ENCODE measurements at regions not wholly inside any gene's neighbourhood (a gene's known extent, or its start where the extent isn't known, plus 50 kb on each side); places are given as distances from the start of the nearest gene placed in this dataset.
A peak's percentile ranks its signal among the peaks of the same experiment; 100 is the strongest.

- no peak for DNase-seq
- Histone ChIP-seq H3K79me2 (ENCODE audit: low read length) (no peaks in the 10 kb centered on the region), H3K9me3 (ENCODE audit: low read length) (no peaks in the 10 kb centered on the region), H3K36me3 (ENCODE audit: insufficient read depth, low read length) (no peaks in the 10 kb centered on the region), H3K27ac (ENCODE audit: low read length) (no peak overlapping the region), H3K27me3 (ENCODE audit: low read length) (no peaks in the 10 kb centered on the region), H4K20me1 (ENCODE audit: insufficient read depth, low read depth, low read length) (no peaks in the 10 kb centered on the region), H2AFZ (ENCODE audit: low read length) (no peak overlapping the region), H3K4me1 (ENCODE audit: low read length) (no peaks in the 10 kb centered on the region), H3K9me2 (replicated peaks; ENCODE audit: insufficient read depth, low read length) (no peaks in the 10 kb centered on the region), H3K4me3 (ENCODE audit: low read length) (no peak overlapping the region), H3K4me2 (ENCODE audit: low read depth, low read length, poor library complexity, severe bottlenecking) (no peak overlapping the region), H3K9ac (ENCODE audit: low read length) (no peak overlapping the region)
Observed at GRCh38 chr1:232722626-232723025, 82.6 kb upstream of the MAP10 start.

- Histone ChIP-seq H3K9ac (ENCODE audit: low read length) (no peak overlapping the region), H3K4me1 (ENCODE audit: low read length) (no peaks in the 10 kb centered on the region), H3K27ac (ENCODE audit: low read length) (no peak overlapping the region), H2AFZ (ENCODE audit: low read length) (no peak overlapping the region), H3K9me3 (ENCODE audit: low read length) (no peaks in the 10 kb centered on the region), H3K27me3 (ENCODE audit: low read length) (no peaks in the 10 kb centered on the region), H4K20me1 (ENCODE audit: insufficient read depth, low read depth, low read length) (no peaks in the 10 kb centered on the region), H3K9me2 (replicated peaks; ENCODE audit: insufficient read depth, low read length) (no peaks in the 10 kb centered on the region), H3K79me2 (ENCODE audit: low read length) (no peaks in the 10 kb centered on the region), H3K36me3 (ENCODE audit: insufficient read depth, low read length) (no peaks in the 10 kb centered on the region), H3K4me2 (ENCODE audit: low read depth, low read length, poor library complexity, severe bottlenecking) (no peak overlapping the region), H3K4me3 (ENCODE audit: low read length) (no peak overlapping the region)
- peak; percentile 47 for DNase-seq
Observed at GRCh38 chr1:232725305-232726047, 79.7 kb upstream of the MAP10 start.

- Histone ChIP-seq H2AFZ (ENCODE audit: low read length) (no peak overlapping the region), H3K9me2 (replicated peaks; ENCODE audit: insufficient read depth, low read length) (no peaks in the 10 kb centered on the region), H4K20me1 (ENCODE audit: insufficient read depth, low read depth, low read length) (no peaks in the 10 kb centered on the region), H3K9me3 (ENCODE audit: low read length) (no peaks in the 10 kb centered on the region), H3K27me3 (ENCODE audit: low read length) (no peaks in the 10 kb centered on the region), H3K4me2 (ENCODE audit: low read depth, low read length, poor library complexity, severe bottlenecking) (no peak overlapping the region), H3K9ac (ENCODE audit: low read length) (no peak overlapping the region), H3K36me3 (ENCODE audit: insufficient read depth, low read length) (no peaks in the 10 kb centered on the region), H3K27ac (ENCODE audit: low read length) (no peak overlapping the region), H3K4me1 (ENCODE audit: low read length) (no peaks in the 10 kb centered on the region), H3K79me2 (ENCODE audit: low read length) (no peaks in the 10 kb centered on the region), H3K4me3 (ENCODE audit: low read length) (no peak overlapping the region)
- no peak for DNase-seq
Observed at GRCh38 chr1:232726048-232726779, 79.0 kb upstream of the MAP10 start.

GRCh38 chr1:232728507-232729263 lies 76.5 kb upstream of the MAP10 start:
- H3K4me2 ChIP-seq (ENCODE audit: low read depth, low read length, poor library complexity, severe bottlenecking): no peak overlapping the region
- H3K4me1 ChIP-seq (ENCODE audit: low read length): no peaks in the 10 kb centered on the region
- H3K27me3 ChIP-seq (ENCODE audit: low read length): no peaks in the 10 kb centered on the region
- no peak overlapping the region for H3K9ac ChIP-seq (ENCODE audit: low read length)
- H3K9me2 ChIP-seq (replicated peaks; ENCODE audit: insufficient read depth, low read length): no peaks in the 10 kb centered on the region
- H3K4me3 ChIP-seq (ENCODE audit: low read length): no peak overlapping the region
- H3K79me2 ChIP-seq (ENCODE audit: low read length): no peaks in the 10 kb centered on the region
- DNase-seq: no peak
- H2AFZ ChIP-seq (ENCODE audit: low read length): no peak overlapping the region
- H3K27ac ChIP-seq (ENCODE audit: low read length): no peak overlapping the region
- no peaks in the 10 kb centered on the region for H4K20me1 ChIP-seq (ENCODE audit: insufficient read depth, low read depth, low read length)
- no peaks in the 10 kb centered on the region for H3K9me3 ChIP-seq (ENCODE audit: low read length)
- no peaks in the 10 kb centered on the region for H3K36me3 ChIP-seq (ENCODE audit: insufficient read depth, low read length)

- Histone ChIP-seq H3K9me3 (ENCODE audit: low read length) (no peaks in the 10 kb centered on the region), H2AFZ (ENCODE audit: low read length) (no peak overlapping the region)
Observed at GRCh38 chr1:232732344-232732910, 72.8 kb upstream of the MAP10 start.

GRCh38 chr1:232737917-232738316 lies 67.3 kb upstream of the MAP10 start:
- no peak overlapping the region for H3K27ac ChIP-seq (ENCODE audit: low read length)
- no peaks in the 10 kb centered on the region for H3K9me2 ChIP-seq (replicated peaks; ENCODE audit: insufficient read depth, low read length)
- no peak overlapping the region for H3K4me2 ChIP-seq (ENCODE audit: low read depth, low read length, poor library complexity, severe bottlenecking)
- no peak overlapping the region for H2AFZ ChIP-seq (ENCODE audit: low read length)
- no peaks in the 10 kb centered on the region for H3K4me1 ChIP-seq (ENCODE audit: low read length)
- H3K36me3 ChIP-seq (ENCODE audit: insufficient read depth, low read length): no peaks in the 10 kb centered on the region
- DNase-seq: no peak
- H3K79me2 ChIP-seq (ENCODE audit: low read length): no peaks in the 10 kb centered on the region
- H3K9me3 ChIP-seq (ENCODE audit: low read length): no peaks in the 10 kb centered on the region
- H3K9ac ChIP-seq (ENCODE audit: low read length): no peak overlapping the region
- H4K20me1 ChIP-seq (ENCODE audit: insufficient read depth, low read depth, low read length): no peaks in the 10 kb centered on the region
- no peaks in the 10 kb centered on the region for H3K27me3 ChIP-seq (ENCODE audit: low read length)
- H3K4me3 ChIP-seq (ENCODE audit: low read length): no peak overlapping the region

More at GRCh38 chr1:232732344-232732910, 72.8 kb upstream of the MAP10 start:
- Histone ChIP-seq H3K27me3 (ENCODE audit: low read length) (no peaks in the 10 kb centered on the region), H3K4me2 (ENCODE audit: low read depth, low read length, poor library complexity, severe bottlenecking) (no peak overlapping the region), H3K36me3 (ENCODE audit: insufficient read depth, low read length) (no peaks in the 10 kb centered on the region), H3K4me3 (ENCODE audit: low read length) (no peak overlapping the region), H4K20me1 (ENCODE audit: insufficient read depth, low read depth, low read length) (no peaks in the 10 kb centered on the region), H3K4me1 (ENCODE audit: low read length) (no peaks in the 10 kb centered on the region), H3K9ac (ENCODE audit: low read length) (no peak overlapping the region), H3K79me2 (ENCODE audit: low read length) (no peaks in the 10 kb centered on the region), H3K27ac (ENCODE audit: low read length) (no peak overlapping the region), H3K9me2 (replicated peaks; ENCODE audit: insufficient read depth, low read length) (no peaks in the 10 kb centered on the region)
- DNase-seq: no peak

GRCh38 chr1:232743999-232744398 lies 61.2 kb upstream of the MAP10 start:
- Histone ChIP-seq H3K27ac (ENCODE audit: low read length) (no peak overlapping the region), H3K9me2 (replicated peaks; ENCODE audit: insufficient read depth, low read length) (no peaks in the 10 kb centered on the region), H3K79me2 (ENCODE audit: low read length) (no peaks in the 10 kb centered on the region), H3K27me3 (ENCODE audit: low read length) (no peaks in the 10 kb centered on the region), H2AFZ (ENCODE audit: low read length) (no peak overlapping the region), H3K4me2 (ENCODE audit: low read depth, low read length, poor library complexity, severe bottlenecking) (no peak overlapping the region), H3K9ac (ENCODE audit: low read length) (no peak overlapping the region), H4K20me1 (ENCODE audit: insufficient read depth, low read depth, low read length) (no peaks in the 10 kb centered on the region), H3K4me1 (ENCODE audit: low read length) (no peaks in the 10 kb centered on the region), H3K36me3 (ENCODE audit: insufficient read depth, low read length) (no peaks in the 10 kb centered on the region), H3K4me3 (ENCODE audit: low read length) (no peak overlapping the region), H3K9me3 (ENCODE audit: low read length) (peaks cover 2% of the 10 kb centered on the region; the same call in 1 of the 2 replicates)
- DNase-seq: no peak

GRCh38 chr1:232744847-232745246 lies 60.4 kb upstream of the MAP10 start:
- no peak overlapping the region for H3K27ac ChIP-seq (ENCODE audit: low read length)
- H3K9me2 ChIP-seq (replicated peaks; ENCODE audit: insufficient read depth, low read length): no peaks in the 10 kb centered on the region
- no peaks in the 10 kb centered on the region for H3K36me3 ChIP-seq (ENCODE audit: insufficient read depth, low read length)
- H3K27me3 ChIP-seq (ENCODE audit: low read length): no peaks in the 10 kb centered on the region
- H3K4me2 ChIP-seq (ENCODE audit: low read depth, low read length, poor library complexity, severe bottlenecking): no peak overlapping the region
- no peaks in the 10 kb centered on the region for H3K4me1 ChIP-seq (ENCODE audit: low read length)
- peaks cover 7% of the 10 kb centered on the region; the same call in 1 of the 2 replicates for H3K9me3 ChIP-seq (ENCODE audit: low read length)
- H4K20me1 ChIP-seq (ENCODE audit: insufficient read depth, low read depth, low read length): no peaks in the 10 kb centered on the region
- no peak overlapping the region for H3K9ac ChIP-seq (ENCODE audit: low read length)
- no peaks in the 10 kb centered on the region for H3K79me2 ChIP-seq (ENCODE audit: low read length)
- H3K4me3 ChIP-seq (ENCODE audit: low read length): no peak overlapping the region
- H2AFZ ChIP-seq (ENCODE audit: low read length): no peak overlapping the region
- DNase-seq: no peak
